ENCODE measurements at regions not wholly inside any gene's neighbourhood (a gene's known extent, or its start where the extent isn't known, plus 50 kb on each side); places are given as distances from the start of the nearest gene placed in this dataset.

DNA sequence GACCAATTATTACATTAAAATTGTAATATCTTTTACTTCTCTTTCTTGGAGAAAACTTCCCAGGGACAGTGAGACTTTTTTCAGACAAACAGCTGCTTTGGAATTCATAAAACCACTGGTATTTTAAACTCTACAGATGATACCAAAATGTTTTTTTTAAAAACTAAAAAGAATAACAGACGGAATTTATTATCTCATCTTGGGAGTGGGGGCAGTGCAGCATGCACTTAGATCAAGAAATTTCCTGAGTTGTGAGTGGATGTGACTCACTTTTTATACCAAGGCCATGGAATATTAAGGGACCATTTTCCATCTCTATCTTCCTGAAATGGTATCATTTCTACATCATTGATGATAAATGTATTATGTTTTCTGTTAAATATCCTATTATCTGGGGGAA, 422.8 kb upstream of the HNRNPA3 start:
- CTCF ChIA-PET (ENCODE audit: low intra/inter-chr PET ratio, low total read pairs): no interaction called here
- intact Hi-C loops (cut with micrococcal nuclease; ENCODE audit: unreplicated experiment): no loop called here
- in situ Hi-C loops (cut with HindIII; ENCODE audit: extremely low pct_ligation_motif_present, low pct_unique_long_range_greater_than_20kb): no loop called here
- Histone ChIP-seq H3K9me3 (ENCODE audit: low read length) (no peaks in the 10 kb centered on the region), H3K4me1 (ENCODE audit: insufficient read depth, low read length) (no peaks in the 10 kb centered on the region), H3K79me2 (ENCODE audit: insufficient read depth, low read length) (no peaks in the 10 kb centered on the region), H3K27ac (ENCODE audit: extremely low read length, insufficient read depth, low read length) (no peak overlapping the region), H3K4me3 (replicated peaks in 1 of 3; ENCODE audit: insufficient read depth in 1 of 3, low read depth in 2 of 3, low read length in 3 of 3) (no peak overlapping the region), H4K20me1 (ENCODE audit: insufficient read depth, low read length) (no peaks in the 10 kb centered on the region), H3K4me2 (ENCODE audit: low read depth, low read length) (no peak overlapping the region), H3K9ac (ENCODE audit: insufficient read depth, low read depth, low read length) (no peak overlapping the region), H3K36me3 (replicated peaks in 1 of 2; ENCODE audit: control insufficient read depth in 1 of 2, insufficient read depth in 2 of 2, low read length in 2 of 2) (no peaks in the 10 kb centered on the region), H2AFZ (ENCODE audit: low read length) (no peak overlapping the region), H3K27me3 (ENCODE audit: control insufficient read depth in 1 of 2, insufficient read depth in 2 of 2, low read length in 2 of 2) (peaks cover 0 to 4% of the 10 kb centered on the region in 2 experiments; a peak in 1 of 5 replicates)
- BruUV-seq (replicated peaks): no TSS peak
- FAIRE-seq (no peak), DNase-seq (ENCODE audit: low spot score) (no peak), ATAC-seq (no peak)
- POLR2A ChIA-PET: no interaction called here
- 24% methylated on average over 1 of the region's 1 CpG for WGBS (ENCODE audit: low lambda C conversion rate)
- TF ChIP-seq MTF2 (CRISPR knock-in tag; IDR thresholded peaks at IDR 0.05; ENCODE audit: borderline replicate concordance): no peak
- no peak for TF ChIP-seq ZNF414 (CRISPR knock-in tag; IDR thresholded peaks at IDR 0.05)
- no peak for TF ChIP-seq FOSL1 (CRISPR knock-in tag; IDR thresholded peaks at IDR 0.05; ENCODE audit: borderline replicate concordance)
- no peak for TF ChIP-seq HIVEP1 (CRISPR knock-in tag; IDR thresholded peaks at IDR 0.05)
- no peak for TF ChIP-seq ZBTB8A (CRISPR knock-in tag; IDR thresholded peaks at IDR 0.05; ENCODE audit: borderline replicate concordance, low read depth)
- TF ChIP-seq ZNF124 (CRISPR knock-in tag; IDR thresholded peaks at IDR 0.05): no peak
- TF ChIP-seq ADNP (CRISPR knock-in tag; IDR thresholded peaks at IDR 0.05): no peak
- TF ChIP-seq GMEB1 (CRISPR knock-in tag; IDR thresholded peaks at IDR 0.05; ENCODE audit: borderline replicate concordance): no peak
- TF ChIP-seq, protein P1, sequence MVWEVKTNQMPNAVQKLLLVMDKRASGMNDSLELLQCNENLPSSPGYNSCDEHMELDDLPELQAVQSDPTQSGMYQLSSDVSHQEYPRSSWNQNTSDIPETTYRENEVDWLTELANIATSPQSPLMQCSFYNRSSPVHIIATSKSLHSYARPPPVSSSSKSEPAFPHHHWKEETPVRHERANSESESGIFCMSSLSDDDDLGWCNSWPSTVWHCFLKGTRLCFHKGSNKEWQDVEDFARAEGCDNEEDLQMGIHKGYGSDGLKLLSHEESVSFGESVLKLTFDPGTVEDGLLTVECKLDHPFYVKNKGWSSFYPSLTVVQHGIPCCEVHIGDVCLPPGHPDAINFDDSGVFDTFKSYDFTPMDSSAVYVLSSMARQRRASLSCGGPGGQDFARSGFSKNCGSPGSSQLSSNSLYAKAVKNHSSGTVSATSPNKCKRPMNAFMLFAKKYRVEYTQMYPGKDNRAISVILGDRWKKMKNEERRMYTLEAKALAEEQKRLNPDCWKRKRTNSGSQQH (CRISPR knock-in tag; IDR thresholded peaks at IDR 0.05; ENCODE audit: low read depth): no peak
- TF ChIP-seq, protein P2, sequence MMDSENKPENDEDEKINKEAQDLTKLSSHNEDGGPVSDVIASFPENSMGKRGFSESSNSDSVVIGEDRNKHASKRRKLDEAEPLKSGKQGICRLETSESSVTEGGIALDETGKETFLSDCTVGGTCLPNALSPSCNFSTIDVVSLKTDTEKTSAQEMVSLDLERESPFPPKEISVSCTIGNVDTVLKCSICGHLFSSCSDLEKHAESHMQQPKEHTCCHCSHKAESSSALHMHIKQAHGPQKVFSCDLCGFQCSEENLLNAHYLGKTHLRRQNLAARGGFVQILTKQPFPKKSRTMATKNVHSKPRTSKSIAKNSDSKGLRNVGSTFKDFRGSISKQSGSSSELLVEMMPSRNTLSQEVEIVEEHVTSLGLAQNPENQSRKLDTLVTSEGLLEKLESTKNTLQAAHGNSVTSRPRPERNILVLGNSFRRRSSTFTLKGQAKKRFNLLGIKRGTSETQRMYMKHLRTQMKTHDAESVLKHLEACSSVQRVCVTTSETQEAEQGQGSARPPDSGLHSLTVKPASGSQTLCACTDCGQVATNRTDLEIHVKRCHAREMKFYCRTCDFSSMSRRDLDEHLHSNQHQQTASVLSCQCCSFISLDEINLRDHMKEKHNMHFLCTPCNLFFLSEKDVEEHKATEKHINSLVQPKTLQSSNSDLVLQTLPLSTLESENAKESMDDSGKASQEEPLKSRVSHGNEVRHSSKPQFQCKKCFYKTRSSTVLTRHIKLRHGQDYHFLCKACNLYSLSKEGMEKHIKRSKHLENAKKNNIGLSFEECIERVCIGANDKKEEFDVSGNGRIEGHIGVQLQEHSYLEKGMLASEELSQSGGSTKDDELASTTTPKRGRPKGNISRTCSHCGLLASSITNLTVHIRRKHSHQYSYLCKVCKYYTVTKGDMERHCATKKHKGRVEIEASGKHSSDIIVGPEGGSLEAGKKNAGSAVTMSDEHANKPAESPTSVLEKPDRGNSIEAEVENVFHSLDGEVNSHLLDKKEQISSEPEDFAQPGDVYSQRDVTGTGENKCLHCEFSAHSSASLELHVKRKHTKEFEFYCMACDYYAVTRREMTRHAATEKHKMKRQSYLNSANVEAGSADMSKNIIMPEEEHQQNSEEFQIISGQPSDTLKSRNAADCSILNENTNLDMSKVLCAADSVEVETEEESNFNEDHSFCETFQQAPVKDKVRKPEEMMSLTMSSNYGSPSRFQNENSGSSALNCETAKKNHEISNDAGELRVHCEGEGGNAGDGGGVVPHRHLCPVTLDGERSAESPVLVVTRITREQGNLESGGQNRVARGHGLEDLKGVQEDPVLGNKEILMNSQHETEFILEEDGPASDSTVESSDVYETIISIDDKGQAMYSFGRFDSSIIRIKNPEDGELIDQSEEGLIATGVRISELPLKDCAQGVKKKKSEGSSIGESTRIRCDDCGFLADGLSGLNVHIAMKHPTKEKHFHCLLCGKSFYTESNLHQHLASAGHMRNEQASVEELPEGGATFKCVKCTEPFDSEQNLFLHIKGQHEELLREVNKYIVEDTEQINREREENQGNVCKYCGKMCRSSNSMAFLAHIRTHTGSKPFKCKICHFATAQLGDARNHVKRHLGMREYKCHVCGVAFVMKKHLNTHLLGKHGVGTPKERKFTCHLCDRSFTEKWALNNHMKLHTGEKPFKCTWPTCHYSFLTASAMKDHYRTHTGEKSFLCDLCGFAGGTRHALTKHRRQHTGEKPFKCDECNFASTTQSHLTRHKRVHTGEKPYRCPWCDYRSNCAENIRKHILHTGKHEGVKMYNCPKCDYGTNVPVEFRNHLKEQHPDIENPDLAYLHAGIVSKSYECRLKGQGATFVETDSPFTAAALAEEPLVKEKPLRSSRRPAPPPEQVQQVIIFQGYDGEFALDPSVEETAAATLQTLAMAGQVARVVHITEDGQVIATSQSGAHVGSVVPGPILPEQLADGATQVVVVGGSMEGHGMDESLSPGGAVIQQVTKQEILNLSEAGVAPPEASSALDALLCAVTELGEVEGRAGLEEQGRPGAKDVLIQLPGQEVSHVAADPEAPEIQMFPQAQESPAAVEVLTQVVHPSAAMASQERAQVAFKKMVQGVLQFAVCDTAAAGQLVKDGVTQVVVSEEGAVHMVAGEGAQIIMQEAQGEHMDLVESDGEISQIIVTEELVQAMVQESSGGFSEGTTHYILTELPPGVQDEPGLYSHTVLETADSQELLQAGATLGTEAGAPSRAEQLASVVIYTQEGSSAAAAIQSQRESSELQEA (CRISPR knock-in tag; IDR thresholded peaks at IDR 0.05; ENCODE audit: not compliant biosample characterization): no peak
- TF ChIP-seq SUZ12 (IDR thresholded peaks at IDR 0.05; ENCODE audit: low read depth, low read length): no peak
- no peak for TF ChIP-seq ZNF691 (CRISPR knock-in tag; IDR thresholded peaks at IDR 0.05; ENCODE audit: borderline replicate concordance, low read depth)

Measured in HepG2 (cell line).